ENCODE measurements at regions not wholly inside any gene's neighbourhood (a gene's known extent, or its start where the extent isn't known, plus 50 kb on each side); places are given as distances from the start of the nearest gene placed in this dataset.

GRCh38 chr12:127649961-127650360 lies 617.0 kb upstream of the TMEM132C start:
- TF ChIP-seq CTCF (IDR thresholded peaks at IDR 0.05), result no peak
- TF ChIP-seq POLR2A (IDR thresholded peaks at IDR 0.05; ENCODE audit: low read depth), result no peak
- TF ChIP-seq POLR2AphosphoS5 (IDR thresholded peaks at IDR 0.05), result no peak
- TF ChIP-seq EP300 (IDR thresholded peaks at IDR 0.05), result no peak
